NCI-H82 (cell line): ENCODE measurements at regions not wholly inside any gene's neighbourhood (a gene's known extent, or its start where the extent isn't known, plus 50 kb on each side); places are given as distances from the start of the nearest gene placed in this dataset.

Experiments used
- DNase-seq: peaks from one replicate; lab custom pipeline; 2025; lab: John Stamatoyannopoulos, UW

DNA sequence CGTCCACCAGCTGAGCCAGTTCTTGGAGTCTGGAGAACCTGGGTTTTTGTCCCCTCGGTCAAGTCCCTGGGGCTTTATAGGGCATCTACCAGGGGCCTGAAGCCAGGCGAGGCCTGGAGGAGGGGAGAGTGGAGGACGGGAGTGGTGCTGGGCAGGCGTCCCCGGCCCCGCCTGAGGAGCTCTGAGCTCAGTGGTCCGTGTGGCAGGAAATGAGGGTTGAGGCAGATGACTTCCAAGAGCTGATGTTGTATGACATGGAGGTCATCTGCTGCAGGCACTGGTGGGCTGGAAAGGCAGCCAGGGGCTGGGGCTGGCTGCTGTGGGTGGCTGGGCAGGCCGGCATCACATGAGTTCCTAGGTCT lies 118.5 kb upstream of the HS6ST1 start:
- DNase-seq, result no peak

DNA sequence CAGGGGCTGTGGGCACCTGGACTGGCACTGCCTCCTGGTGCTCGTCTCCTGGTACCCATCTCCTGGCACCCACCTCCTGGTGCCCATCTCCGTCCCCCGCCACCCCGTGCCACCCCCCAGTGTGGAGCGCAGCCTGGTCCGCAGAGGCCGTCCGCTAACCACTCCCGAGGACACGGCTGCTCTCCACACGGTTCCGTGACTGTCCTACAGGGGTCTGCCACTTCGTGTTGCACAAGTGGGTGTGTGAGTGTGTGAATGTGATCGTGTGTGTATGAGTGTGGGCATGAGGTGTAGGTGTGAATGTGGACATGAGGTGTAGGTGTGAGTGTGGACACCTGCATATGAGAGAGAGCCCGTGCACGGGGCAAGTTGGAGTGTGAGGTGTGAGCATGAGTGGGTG lies 119.4 kb upstream of the HS6ST1 start:
- no peak for DNase-seq

DNA sequence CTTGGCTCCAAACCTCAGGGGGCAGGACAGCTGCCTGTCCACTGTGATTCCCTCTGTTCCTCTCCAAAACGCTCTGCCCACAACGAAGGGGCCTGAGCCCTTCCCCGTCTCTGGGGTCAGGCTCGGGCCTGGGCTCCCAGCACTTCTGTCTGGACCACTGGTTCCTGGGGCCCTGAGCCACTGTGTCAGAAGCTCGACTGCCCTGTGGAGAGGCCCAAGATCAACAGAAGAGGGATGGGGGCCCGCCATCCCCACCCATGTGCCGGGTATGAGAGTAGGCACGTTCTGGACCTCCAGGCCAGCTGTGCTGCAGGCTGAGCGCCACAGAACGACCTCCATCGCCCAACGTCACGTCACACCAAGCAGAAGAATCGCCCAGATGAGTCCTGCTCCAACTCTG lies 119.9 kb upstream of the HS6ST1 start:
- DNase-seq, result no peak

DNA sequence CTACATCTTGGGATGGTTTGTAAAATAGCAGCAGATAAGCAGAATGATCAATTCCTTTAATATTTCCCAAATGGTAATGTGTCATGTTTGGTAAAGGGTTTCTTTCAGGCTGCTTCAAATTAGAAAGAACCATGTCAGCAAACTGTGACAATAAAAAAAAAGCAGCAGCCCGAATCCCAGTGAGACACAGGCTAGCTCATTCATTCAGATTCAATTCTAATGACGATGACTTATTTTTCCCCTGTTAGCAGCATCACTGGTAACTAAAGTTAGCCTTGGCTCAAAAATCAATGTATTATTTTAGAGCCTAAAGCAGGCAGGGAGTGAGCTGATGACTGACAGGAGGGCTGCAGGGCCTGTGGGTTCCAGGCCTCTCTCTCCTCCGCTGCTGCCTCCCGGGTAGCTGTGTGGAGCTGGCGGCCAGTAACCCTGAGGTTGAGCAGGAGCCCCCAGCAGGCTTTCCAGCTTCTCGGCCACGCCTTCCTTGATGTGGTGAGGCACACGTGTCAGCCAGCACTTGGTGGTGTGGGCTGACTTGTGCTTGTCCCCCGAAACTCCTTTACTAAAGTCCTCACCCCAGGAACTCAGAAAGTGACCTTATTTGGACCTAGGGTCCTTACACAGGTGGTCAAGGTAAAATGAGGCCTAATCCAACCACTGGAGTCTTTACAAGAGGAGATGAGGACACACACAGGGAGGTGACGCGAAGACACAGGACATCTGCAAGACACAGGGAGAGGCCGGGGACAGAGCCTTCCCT lies 120.5 kb upstream of the HS6ST1 start:
- no peak for DNase-seq

DNA sequence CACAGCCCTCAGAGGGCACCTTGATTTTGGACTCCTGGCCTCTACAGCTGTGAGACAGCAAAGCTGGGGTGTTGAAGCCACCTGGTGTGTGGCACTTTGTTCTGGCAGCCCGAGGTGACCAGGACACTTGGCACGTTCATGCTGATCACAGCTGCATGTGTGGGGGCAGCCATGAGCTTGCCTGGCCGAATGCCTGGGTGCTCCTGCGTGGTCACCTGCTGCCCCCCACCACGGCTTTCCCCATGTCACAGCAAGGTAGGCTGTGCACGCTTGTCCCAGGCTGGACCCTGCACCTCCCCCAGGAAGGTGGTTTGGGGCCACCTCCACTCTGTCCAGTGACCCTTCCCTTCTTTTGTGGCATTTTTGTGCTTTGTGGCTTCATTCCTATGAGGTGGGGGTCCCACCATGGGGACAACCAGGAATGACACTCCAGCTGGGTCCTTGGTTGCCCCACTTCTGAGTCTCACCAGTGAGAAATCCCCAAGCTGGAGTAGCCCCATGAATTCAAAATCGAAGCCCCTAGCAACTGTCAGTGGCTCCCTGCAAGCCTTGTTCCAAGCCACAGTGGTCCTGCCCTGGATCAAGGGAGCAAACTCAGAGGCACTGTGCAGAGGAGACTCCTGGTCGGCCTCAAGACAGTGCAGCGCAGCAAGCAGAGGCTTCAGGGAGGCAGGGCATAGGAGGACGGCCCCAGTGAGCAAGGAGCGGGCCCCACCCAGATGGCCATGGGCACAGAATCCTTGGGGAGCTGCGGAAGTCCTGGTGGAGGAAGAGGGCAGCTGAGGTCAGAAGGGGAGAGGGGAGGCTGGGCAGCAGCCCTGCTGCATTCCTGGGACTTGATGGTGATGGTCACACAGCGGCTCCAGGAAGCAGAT lies 121.4 kb upstream of the HS6ST1 start:
- no peak for DNase-seq

DNA sequence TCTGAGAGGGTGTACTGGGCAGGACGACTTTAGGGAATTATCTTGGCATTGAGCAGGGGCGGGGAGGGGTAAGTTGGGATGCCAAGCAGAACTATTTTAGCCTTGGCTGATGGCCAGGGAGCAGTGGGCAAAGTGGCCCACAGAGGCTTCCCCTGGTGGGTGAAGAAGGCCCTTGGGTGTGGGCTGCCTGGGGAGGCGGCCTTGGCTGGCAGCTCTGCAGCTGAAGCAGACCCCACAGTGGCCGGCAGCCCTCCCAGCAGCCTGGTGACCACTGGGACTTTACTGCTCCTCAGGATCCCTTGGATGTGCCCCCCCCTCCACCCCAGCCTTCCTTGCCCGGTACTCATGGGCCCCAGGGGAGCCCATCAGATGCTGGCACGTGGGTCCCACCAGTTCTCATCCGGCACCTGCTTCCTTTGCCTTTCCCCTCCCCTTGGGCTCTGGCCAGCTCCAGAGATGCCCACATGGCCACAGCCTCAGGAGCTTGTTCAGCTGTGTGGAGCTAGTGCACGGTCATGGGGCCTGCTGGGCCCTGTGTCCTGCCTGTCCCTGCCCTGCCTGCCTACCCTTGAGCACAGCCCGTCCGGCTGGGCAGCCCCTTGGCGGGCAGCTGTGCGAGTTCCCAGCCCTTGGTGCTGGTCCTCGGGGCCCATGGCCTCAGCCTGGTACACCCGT lies 122.1 kb upstream of the HS6ST1 start:
- DNase-seq, result no peak

DNA sequence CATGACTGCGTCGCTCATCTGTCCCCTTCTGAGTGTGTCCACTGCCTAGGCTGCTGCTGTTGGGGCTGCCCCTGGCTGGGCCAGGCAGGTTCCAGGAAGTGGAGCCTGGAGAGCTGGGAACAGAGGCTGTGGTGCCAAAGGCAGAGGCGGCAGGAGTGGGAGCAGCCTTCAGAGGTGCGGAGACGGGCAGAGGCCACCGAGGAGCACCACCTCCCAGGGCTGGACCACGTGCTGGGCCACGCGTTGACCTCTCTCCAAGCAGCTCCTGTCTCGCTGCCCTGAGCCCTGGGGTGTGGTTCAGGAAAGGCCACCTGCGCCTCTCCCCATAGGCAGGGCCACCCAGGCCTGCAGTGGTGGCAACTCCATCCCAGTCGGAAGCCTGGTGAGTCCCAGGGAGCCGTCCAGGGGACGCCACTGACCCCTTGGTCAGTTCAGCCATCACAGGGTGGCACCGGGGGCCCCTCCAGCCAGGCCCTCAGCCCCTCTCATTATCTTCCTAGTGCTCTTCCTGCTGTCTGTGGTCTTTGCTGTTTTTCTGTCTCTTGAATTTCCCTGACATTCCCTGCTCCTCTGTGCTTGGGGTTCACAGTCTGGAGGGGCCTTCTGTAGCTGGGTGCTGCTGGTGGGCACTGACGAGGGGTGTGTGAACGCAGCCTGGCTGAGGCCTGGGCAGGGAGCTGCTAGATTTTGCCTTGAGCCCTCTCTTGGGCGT lies 122.8 kb upstream of the HS6ST1 start:
- no peak for DNase-seq

DNA sequence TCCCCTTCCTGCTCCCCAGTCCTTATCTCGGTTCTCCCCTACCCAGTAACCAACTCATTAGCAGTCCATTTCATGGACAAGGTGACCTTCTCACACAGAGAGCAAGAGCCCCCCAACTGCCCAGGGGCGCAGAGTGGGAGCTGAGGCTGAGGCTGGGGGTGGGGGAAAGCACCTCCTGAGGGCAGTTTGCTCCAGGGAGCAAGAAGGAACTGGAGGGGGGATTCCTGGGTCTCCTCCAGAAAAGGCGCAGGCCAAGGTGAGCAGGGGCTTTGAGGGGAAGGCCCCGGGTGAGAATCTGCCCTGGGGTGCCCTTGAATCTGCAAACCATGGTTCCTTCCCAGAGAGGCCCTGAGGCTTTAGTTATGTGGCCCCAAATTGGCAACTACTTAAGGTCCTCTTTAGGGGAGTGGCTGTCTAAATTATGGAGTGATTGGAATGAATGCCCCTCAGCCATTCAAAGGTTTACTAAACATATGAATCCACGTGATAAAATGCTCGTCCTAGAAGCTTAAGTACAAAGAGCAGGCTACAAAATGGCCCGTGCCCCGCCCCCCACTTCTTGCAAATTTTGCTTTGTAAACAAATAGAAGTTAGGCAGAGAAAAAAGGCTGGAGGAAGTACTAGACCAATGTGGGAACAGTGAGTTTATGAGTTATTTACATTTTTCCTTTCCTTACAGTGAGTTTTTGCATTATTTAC lies 123.5 kb upstream of the HS6ST1 start:
- DNase-seq, result no peak

DNA sequence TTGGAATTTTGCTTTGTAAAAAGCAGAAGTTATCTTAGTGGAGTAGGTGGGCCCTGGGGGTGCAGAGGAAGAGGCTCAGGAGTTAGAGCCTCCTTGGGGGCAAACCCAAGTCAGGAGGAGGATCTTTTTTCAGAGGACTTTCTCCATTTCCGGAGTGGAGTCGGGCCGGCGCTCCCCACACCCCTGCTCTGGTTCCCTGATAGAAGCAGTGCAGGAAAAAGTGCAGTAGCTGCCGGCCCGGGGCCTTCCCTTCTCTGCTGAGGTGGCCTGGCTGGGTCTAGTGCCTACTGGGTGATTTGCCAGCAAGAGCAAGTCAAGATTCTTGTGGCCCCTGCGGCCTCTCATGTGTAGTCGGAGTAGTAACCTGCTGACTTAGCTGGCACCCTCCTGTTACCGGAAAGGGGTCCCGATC lies 124.2 kb upstream of the HS6ST1 start:
- DNase-seq, result no peak

DNA sequence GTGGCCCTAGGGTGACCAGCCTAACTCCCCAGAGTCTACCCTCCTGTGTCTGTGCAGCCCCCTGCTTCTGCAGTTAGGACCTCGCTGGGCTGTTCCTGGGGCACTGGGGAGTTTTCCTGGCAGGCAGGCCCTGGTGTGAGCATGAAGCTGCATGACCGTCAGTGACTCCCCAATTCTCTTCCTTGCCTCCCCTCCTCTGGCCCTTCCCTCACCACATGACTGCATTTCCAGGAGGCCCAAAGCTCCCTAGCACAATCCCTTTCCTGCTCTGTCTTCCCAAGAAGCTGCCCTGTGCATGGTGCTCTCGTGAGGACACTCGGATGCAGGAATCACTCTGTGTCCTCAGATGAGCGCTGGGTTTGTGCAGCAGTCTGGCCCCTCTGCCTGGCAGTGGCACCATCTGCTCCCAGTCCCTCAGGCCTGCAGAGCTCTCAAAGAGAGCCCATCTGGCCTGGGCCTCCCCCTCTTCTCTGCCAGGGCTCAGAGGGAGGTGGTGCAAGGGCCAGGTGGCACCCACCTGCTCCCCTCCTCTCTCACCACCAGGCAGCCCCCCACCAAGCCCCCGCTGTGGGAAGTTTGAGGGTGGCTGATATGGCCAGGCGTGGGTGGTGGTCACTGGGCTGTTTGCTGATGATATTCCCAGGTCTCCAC lies 125.6 kb upstream of the HS6ST1 start:
- peak; percentile 80 for DNase-seq

DNA sequence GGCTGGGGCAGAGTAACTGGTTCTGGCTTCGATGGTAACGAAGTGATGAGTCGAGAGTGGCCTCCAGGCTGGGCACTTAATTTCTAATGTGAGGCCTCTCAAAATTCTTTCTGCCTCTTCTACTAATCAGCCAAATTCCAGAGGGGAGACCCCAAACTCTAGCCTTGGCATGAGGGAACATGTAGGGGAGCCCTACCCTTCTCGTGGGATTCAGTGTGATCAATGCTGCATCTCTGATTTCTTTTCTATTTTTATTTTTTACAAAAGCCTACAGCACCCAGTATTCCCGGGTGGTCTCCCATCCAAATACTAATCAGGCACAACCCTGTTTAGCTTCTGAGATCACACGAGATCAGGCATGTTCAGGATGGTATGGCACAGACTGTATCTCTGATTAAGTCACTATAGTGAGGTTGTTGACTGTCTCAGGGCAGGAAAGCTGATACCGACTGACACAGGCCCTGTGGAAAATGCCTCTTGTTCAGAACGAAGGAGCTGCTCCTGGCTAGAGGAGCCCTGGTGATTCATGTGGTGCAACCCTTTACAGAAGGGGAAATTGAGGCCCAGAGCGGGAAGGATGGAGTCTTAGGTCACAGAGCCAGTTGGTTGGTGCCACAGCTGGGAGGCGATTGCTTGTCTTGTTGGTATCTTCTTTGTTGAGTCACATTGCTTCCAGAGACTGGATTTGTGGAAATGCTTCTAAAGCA lies 126.3 kb upstream of the HS6ST1 start:
- no peak for DNase-seq

DNA sequence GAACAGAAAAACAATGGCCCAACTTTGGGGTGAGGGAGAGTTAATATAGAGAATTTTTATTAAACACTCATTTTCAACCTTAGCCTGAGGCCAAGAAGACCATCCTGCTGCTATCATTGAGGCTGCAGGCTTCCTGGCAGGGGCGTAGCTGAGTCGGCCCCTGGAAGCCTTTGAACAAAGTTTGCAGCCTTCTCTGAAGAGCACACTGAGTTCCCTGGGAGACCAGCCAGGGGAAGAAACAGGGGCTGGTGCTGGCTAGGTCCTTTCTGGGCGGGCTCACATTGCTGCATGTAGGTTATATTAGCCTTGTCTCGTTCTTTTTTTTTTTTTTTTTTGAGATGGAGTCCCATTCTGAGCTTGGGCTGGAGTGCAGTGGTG lies 126.8 kb upstream of the HS6ST1 start:
- DNase-seq, result no peak

DNA sequence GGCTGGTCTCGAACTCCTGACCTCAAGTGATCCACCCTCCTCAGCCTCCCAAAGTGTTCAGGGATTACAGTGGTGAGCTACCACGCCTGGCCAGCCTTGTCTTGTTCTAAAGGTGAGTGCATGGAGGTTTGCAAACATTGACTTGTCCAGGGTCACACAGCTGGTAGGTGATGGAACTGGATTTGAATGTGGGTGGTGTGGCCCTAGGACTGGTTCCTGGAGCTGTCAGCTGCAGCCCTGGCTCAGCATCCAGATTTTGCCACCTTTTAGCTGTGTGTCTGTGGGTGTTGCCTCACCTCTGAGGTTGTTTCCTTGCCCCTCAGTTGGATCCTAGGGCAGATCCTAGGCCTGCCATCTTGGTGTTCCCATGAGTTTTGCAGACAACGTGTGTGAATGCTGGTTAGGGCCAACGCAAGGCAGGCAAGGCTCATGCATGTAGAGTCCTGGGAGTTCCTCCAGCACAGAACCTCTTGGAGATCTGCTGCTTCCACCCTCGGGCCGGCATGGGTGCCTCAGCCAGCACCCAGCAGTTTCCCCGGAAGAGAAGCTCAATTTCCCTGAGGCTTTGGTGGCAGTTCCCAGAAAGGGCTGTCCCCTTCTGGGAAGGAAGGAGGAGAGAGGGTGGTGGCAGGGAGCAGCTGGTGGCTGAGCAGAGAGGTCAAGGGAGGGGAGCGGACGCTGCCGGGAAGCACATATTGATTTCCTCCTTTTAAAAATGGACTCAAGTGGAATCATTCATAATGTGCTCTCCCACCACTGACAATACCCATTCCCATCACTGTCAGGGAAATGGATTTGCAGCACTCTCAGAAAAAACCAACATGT lies 127.6 kb upstream of the HS6ST1 start:
- DNase-seq, result no peak

DNA sequence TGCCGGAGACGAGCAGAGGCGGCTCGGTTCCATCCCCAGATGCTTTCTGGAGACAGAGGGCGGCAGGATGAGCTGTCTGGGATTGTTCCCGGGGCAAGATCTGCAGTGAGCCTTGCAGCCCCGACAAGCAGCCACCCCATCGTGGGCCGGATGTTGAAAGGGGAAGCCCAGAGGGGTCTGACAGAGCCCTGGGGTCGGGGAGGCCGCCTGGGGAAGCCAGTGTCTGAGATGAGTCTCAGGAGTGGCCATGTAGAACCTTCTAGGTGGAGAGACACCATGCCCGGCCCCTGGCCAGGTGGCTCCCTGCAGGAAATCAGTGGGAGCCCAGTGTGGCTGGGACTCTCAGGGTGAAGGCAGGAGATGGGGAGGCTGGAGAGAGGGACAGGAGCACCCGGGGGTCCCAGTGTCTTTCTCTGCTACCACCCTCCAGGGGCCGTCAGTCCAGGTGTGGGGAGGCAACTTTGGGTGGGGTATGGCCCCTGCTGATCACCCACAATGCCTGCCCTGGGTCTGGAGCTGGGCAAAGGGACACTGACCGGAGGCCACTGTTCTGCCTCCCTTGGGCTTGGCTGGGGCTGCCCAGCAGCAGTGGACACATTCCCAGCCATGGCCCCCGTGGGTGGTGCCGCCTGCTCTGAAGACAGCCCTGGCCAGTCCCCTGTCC lies 128.3 kb upstream of the HS6ST1 start:
- DNase-seq, result no peak

DNA sequence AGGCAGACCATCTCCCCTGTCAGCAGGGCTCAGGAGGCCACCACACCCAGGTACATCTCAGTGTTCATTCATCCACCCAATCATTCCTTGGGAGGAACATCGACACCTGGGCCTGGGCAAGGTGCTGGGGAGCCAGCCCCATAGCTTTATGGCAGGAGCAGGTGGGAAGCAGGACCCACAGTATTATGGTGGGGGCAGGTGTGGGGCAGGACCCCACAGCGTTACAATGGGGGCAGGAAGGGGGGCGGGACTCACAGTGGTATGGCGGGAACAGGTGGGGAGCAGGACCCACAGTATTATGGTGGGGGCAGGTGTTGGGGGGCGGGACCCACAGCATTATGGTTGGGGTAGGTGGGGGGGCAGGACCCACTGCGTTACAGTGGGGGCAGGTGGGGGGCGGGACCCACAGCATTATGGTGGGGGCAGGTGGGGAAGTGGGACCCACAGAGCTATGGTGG lies 128.9 kb upstream of the HS6ST1 start:
- no peak for DNase-seq

DNA sequence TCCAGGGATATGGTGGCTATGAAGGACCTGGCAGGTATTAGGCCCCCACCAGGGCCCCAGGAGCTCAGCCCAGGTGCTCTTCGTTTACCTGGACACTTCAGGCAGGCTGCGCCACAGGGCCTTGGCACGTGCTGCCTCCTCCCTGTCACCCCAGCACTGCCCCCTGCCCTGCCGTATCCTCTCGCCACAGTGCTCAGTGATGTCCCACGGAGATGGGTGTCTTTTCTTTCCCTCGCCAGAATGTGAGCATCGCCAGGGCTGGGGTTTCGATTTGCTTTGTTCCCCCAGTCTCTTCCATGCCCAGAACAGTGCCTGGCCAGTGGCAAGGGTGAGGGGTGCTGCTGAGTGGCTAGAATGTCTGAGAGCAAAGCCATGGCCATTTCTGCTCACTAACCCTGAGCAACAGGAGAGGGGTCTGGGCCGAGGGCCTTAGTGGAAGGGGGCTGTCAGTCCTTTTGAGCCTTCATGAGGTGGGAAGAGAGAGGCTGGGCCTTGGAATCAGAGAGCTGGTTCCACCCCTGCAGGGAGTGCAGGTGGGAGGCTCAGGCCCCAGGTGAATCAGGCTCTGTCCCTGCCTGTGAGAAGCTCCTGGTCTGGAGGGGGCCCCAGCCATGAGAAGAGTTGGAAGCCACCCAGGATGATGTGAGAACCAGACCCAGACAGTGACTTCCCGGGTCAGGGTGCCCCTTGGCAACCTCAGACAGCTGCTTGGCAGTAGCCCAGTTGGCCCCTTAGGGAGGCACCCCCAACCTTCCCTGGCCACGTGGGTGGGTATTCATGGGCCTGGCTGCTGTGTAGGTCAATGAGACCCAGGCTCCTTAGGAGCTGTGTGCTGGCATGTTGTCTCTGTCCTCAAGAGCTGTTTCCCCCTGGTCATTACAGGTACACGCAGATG lies 129.9 kb upstream of the HS6ST1 start:
- no peak for DNase-seq

DNA sequence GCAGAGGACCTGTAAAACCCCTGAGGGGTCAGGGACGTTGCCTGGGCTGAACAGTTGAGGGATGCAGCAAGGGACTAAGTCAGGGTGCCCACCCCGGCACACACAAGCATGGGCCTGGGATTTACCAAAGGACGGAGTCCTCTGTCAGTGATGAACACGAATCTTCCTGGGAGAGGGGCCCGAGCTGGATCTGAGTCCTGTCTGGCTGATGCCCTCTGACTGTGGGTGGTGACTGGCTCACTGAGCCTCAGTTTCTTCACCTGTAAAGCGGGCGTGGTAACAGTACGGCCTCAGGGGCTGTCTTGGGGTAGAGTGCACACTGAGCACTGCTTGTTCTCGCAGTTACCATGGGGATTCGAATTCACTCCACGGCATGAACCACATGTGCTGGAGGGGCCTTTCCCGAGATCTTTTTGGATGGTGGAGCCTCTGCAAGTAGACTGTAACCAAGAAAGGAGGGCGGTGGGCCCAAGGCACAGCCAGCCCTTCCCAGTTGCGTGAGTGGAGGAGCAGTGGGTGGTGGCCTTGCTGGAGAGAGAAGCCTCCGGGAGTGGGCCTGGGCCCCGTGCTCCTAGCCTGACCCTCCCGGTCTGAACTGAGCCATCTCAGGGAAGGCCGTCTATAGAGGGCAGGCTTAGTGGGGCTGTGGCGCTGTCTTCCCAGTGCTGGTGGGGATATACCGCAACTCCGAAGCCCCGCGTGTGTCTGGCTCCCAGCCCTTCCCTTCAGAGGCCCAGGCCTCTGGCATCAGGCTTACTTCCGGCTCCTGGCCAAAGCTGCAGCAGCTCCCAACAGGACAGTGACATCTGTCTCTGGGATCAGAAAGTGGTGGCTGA lies 130.8 kb upstream of the HS6ST1 start:
- DNase-seq, result peak; percentile 60
